Bone marrow (tissue), 2 donors: ENCODE measurements at regions not wholly inside any gene's neighbourhood (a gene's known extent, or its start where the extent isn't known, plus 50 kb on each side); places are given as distances from the start of the nearest gene placed in this dataset.

ENCODE experiments used
- DNase-seq, 2 donors: peaks; one replicate each; lab custom pipeline; 2025; lab: John Stamatoyannopoulos, UW

- no peak for DNase-seq
These were observed 133.8 kb upstream of the LMO4 start for GRCh38 chr1:87194856-87195255.

- DNase-seq, result no peak
These were observed 132.4 kb upstream of the LMO4 start for GRCh38 chr1:87196110-87196827.

- DNase-seq, result no peak
These were observed 131.5 kb upstream of the LMO4 start for GRCh38 chr1:87197156-87197555.

GRCh38 chr1:87197641-87198040 lies 131.0 kb upstream of the LMO4 start:
- no peak for DNase-seq

- DNase-seq, result no peak
These were observed 127.6 kb upstream of the LMO4 start for GRCh38 chr1:87200875-87201638.

- DNase-seq, result no peak
These were observed 126.9 kb upstream of the LMO4 start for GRCh38 chr1:87201768-87202167.

- DNase-seq, result no peak
These were observed 126.2 kb upstream of the LMO4 start for GRCh38 chr1:87202451-87202850.

GRCh38 chr1:87202922-87203655 lies 125.6 kb upstream of the LMO4 start:
- no peak for DNase-seq

- no peak for DNase-seq
These were observed 124.8 kb upstream of the LMO4 start for GRCh38 chr1:87203904-87204303.

- no peak for DNase-seq
These were observed 124.2 kb upstream of the LMO4 start for GRCh38 chr1:87204441-87204840.

GRCh38 chr1:87204921-87205320 lies 123.8 kb upstream of the LMO4 start:
- DNase-seq, result no peak

- DNase-seq, result no peak
These were observed 122.4 kb upstream of the LMO4 start for GRCh38 chr1:87206044-87206831.

- no peak for DNase-seq
These were observed 120.6 kb upstream of the LMO4 start for GRCh38 chr1:87208080-87208479.

GRCh38 chr1:87208931-87209330 lies 119.7 kb upstream of the LMO4 start:
- DNase-seq, result no peak

- DNase-seq, result no peak
These were observed 118.5 kb upstream of the LMO4 start for GRCh38 chr1:87210151-87210550.

- DNase-seq, result no peak
These were observed 116.1 kb upstream of the LMO4 start for GRCh38 chr1:87212431-87213134.

GRCh38 chr1:87213135-87213515 lies 115.6 kb upstream of the LMO4 start:
- DNase-seq, result no peak

- DNase-seq, result no peak
These were observed 113.1 kb upstream of the LMO4 start for GRCh38 chr1:87215592-87215991.

- DNase-seq, result no peak
These were observed 110.1 kb upstream of the LMO4 start for GRCh38 chr1:87218618-87219017.

- DNase-seq, result no peak
These were observed 109.5 kb upstream of the LMO4 start for GRCh38 chr1:87219141-87219540.

GRCh38 chr1:87219626-87220025 lies 109.1 kb upstream of the LMO4 start:
- DNase-seq, result no peak

GRCh38 chr1:87220993-87221392 lies 107.7 kb upstream of the LMO4 start:
- DNase-seq, result no peak
